ENCODE measurements at regions not wholly inside any gene's neighbourhood (a gene's known extent, or its start where the extent isn't known, plus 50 kb on each side); places are given as distances from the start of the nearest gene placed in this dataset.

DNA sequence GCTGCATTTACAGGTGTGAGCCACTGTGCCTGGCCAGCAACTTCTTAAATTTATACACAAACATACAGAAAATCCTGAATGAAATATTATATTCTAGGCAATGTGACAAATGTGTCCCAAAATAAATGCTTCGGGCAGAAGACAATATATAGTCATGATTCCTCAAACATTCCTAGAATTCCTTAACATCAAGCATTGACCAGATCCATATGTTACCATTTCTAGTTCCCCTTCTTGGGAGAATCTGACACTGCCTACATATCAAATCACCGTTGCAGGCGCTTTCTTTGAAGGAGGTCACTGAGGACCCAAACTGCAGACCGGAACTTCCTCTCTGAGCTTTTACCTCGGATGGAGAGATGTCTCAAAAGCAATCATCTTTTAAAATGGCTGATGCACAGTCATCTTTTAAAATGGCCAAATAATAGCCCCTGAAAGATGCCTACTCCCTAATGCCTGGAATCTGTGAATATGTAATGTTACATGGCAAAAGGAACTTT lies 323.5 kb downstream of the PHF14 start:
- DNase-seq = no peak

DNA sequence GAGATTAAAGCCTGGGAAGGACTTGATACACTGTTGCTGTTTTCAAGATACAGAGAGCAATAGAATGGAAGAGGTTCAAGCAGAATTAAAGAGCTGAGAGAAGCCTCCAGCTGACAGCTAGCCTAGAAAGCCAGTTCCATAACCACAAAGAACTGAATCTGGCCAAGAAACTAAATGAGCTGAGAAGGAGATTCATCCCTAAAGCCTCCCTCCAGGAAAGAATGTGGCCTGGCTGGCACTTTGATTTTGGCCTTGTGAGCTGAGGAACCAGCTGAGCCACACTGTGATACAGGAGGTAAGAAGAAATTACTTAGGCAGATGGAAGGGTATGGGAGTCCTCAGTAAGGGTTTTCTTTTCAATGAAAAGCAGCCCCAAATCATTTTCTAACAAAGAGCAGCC lies 324.1 kb downstream of the PHF14 start:
- DNase-seq = no peak

DNA sequence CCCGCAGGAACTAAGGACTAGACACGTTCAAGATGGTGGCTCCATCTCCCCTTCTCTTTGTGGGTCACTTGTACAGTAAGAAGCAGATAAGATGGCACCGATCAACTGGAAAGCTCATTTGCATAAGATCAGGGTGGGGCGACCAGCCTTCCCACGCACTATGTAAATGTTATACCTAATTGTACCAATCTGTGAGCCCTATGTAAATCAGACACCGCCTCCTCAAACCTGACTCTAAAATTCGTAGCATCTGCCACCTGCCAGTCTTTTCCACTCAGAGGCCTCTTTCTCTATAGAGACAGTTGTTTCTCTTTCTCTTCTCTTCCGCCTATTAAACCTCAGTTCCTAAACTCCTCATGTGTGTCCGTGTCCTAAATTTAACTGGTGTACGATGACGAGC lies 324.5 kb downstream of the PHF14 start:
- DNase-seq = no peak

DNA sequence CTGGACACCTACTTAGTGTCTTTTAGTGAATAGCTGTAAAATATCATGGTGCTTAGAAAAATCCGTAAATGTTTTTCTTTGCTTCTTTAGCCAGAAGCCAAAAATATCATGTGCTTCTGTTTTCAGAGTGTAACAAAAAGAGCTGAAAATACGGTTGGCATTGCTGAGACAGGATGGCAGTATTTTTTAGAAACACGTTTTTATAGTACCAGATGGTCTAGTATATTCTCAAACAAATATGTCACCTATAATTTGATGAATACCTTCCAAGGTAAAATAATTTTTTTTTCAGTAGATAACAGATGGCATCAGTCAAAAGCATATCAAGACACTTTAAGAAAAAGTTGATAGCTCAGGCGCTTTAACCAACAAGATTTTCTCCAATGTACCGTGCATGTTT lies 326.6 kb downstream of the PHF14 start:
- DNase-seq = no peak

DNA sequence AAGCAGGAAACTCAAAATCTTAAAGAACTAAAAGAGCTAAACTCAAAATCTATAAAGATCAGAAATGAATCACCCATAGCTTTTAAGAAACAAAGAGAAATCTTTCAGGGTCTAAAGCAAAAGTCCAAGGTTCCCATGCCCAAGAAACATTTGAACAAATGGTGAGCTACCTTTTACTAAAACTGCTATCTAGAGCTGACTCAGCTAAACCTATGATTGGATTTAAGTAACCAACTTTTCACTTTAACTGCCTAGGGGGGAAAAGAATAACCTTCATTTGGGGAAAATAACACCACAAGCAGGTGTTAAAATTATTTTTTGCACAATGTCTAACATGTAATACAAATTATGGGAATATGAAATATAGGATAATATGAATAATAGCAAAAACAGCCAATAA lies 328.4 kb downstream of the PHF14 start:
- no peak for DNase-seq

DNA sequence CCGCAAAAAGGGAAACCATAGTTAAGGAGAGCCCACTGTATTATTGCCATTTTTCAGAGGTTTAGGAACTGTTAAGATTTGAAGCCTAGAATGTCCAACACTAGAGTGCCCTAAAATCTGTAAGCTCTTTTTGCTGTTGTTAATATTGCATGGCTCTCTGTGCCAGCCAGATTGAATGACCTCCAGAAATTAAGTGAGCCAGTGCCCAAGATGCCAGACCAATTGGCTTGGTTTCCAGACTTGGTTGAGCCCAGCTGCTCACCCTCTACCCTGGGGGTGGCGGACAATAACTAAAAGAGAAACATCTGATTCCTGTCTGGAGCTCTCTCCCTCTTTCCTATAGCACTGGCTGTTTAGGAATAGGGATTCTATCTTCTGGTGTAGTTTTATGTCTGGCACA lies 340.1 kb downstream of the PHF14 start:
- no peak for DNase-seq

DNA sequence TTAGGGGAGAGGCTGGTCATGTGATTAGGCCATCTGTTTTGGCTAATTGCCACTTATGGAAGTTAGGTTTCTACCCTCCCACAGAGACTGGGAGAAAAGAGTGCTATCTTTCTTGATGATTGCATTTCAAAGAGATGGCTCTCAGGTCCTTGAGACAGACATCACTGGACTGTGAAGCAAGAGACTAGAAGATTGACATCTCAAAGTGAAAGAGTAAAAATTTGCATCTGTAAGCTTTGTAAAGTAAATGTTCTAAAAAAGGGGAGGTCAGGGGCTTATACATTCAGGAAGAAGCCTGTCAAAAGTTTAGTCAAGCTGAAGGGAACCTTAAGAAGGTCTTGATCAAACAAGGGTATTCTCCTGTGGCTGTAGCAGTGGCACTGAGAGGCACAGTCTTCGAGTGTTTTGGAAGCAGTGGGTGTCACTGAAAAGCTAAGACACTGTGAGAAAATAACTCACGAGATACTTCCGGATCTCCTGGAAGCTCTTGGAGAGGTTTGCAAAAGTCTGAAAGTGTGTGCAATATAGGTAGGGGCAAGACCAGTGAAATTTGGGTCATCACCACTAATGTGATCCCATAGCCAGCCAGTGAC lies 342.1 kb downstream of the PHF14 start:
- no peak for DNase-seq

DNA sequence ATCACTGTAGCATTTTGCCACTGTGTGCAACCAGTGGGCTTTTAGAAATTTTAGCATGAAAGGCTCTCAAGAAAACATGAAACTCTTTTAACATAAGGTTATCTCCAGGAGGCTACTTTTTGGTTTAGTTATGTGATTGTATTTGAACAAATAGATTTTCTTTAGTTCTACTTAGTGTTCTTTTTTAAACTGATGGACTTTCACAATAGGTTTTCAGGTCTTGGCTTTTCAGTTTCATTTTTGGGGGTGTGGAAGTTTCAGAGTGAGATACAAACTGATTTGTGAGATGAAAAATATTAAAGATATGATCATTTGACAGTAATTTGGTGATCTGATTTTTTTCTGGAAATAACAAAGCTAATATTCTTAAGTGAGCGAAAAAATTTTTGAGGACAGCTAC lies 344.1 kb downstream of the PHF14 start:
- DNase-seq = no peak

DNA sequence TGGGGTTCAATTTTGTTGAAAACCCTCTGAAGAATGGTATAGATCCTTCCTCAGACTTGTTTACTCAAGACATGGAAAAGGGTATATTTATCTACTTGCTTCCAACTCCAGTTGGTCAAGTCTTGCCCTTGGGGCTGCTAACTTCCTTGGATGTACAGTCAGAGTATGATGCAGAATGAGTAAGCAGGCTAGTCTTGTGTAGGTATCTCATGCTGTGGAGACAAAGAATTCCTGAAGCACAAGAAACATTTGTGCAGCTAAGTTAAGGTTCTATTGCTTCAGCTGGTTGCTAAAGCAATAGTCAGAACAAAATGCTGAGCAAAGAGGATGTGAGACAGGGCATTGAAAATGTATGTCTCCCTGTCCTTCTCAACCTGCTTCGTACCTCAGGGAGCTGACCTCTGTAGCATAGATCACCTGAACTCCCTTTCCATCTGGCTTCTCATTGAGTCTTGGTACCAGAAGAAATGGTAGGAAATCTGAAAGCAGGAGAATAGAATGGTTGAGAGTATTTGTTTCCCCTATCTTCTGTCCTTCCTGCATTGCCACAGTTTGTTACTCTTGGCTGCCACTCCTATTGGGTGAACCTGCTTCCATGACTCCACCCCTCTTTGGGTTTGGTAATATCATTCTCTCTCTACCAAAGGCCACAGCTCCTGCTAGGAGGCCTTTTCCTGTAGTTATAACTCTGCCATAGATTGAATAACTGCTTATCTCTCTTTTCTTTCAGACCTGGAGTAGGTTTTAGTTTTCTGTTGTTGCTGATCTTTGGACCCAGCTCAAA lies 346.0 kb downstream of the PHF14 start:
- no peak for DNase-seq
